AG04450 (cell line): ENCODE measurements at regions not wholly inside any gene's neighbourhood (a gene's known extent, or its start where the extent isn't known, plus 50 kb on each side); places are given as distances from the start of the nearest gene placed in this dataset.
"Not testable (repeated sequence)": the region's sequence is repeated elsewhere in the genome, so short reads cannot be mapped to it uniquely, and the experiment has no call there.

Experiments
- CTCF ChIA-PET: fragments of 300-600, 350-600 bp; formaldehyde crosslinking; extraction: SDS; loops from one replicate; lab custom pipeline; 2022; ENCODE audit warnings: antibody characterized with exemption, inconsistent platforms; lab: Charles Lee
- POLR2A ChIA-PET: fragments of 350-600 bp; formaldehyde crosslinking; extraction: SDS; loops from one replicate; lab custom pipeline; 2021; ENCODE audit warnings: antibody characterized with exemption, inconsistent platforms; lab: Yijun Ruan, JAX
- DNase-seq: peaks from one replicate; pipeline ENCODE4 v3.0.0-alpha.2; 2011; ENCODE audit warnings: low read depth, low spot score
- H3K27ac ChIP-seq: one replicate; pipeline ENCODE4 v1.5.1; 2012; ENCODE audit warnings: low read depth, low read length, control low read depth
- H3K27me3 ChIP-seq: one replicate; pipeline ENCODE4 v1.6.0; 2012; ENCODE audit warnings: low read length; ENCODE audit not compliant: control insufficient read depth, insufficient read depth
- H3K4me3 ChIP-seq: 2 replicates; pipeline ENCODE4 v1.5.1; 2011; ENCODE audit warnings: mild to moderate bottlenecking, low read depth, low read length, control low read depth
- H3K9me3 ChIP-seq: 2 replicates; pipeline ENCODE4 v1.5.1; 2012; ENCODE audit warnings: low read length; ENCODE audit not compliant: control insufficient read depth, insufficient read depth
- TF ChIP-seq, protein P1 (sequence below): IDR thresholded peaks from 2 replicates; pipeline ENCODE4 v1.5.1; 2011; ENCODE audit warnings: low read depth, low read length, control low read depth, inconsistent platforms

DNA sequence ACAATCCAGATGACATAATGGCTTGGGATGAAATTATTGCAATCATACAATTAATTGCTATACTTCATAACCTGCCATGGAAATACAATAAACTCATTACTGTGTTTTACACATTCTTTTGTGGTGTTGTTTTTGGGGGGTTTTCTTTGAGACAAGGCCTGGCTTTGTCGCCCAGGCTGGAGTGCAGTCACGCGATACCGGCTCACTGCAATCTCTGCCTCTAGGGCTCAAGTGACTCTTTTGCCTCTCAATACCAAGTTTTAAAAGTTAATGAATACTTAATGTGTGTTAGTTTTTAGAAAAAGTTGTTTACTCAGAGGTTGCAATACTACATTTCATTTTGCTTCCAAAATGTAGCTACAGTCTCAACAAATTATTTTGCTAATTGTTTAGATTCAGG, 598.4 kb downstream of the CHSY3 start:
- CTCF ChIA-PET: no interaction called here

DNA sequence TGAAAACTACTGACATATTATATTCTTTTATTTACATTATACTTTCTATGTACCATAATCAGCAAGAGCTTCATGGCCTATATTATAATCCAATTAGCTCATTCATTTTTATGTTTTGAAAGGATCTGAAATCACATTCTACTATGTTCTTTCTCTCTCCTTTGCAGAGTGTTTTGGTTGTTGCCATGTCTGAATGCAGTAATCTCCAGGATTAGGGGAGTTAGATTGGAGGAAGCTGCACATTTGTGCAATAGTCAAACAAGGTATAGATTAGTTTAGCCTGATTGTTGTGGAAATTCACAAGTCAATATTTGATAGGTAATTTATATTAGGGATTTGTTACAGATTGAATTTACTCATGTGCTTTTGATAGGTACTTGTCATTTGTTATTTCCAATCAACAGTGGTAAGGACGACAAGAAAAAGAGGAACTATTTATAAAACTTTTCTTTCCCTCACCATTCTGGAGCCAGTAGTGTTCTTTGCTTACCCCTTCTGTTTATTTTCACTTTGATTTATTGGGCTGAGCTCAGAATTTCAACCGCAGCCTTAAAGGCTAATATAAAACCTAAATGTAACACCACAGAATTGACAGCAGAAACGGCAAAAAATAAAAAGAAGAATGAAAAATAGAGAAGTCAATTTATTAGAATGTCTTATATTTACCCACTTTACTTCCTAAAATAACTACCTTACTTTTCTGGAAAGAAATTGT, 597.0 kb downstream of the CHSY3 start:
- Histone ChIP-seq H3K9me3 (peaks cover 3% of the 10 kb centered on the region; the same call in 1 of the 2 replicates), H3K27ac (no peak overlapping the region), H3K27me3 (no peaks in the 10 kb centered on the region), H3K4me3 (no peak overlapping the region)
- ChIA-PET POLR2A (no interaction called here), CTCF (no interaction called here)
- no peak for DNase-seq
- TF ChIP-seq, protein P1, sequence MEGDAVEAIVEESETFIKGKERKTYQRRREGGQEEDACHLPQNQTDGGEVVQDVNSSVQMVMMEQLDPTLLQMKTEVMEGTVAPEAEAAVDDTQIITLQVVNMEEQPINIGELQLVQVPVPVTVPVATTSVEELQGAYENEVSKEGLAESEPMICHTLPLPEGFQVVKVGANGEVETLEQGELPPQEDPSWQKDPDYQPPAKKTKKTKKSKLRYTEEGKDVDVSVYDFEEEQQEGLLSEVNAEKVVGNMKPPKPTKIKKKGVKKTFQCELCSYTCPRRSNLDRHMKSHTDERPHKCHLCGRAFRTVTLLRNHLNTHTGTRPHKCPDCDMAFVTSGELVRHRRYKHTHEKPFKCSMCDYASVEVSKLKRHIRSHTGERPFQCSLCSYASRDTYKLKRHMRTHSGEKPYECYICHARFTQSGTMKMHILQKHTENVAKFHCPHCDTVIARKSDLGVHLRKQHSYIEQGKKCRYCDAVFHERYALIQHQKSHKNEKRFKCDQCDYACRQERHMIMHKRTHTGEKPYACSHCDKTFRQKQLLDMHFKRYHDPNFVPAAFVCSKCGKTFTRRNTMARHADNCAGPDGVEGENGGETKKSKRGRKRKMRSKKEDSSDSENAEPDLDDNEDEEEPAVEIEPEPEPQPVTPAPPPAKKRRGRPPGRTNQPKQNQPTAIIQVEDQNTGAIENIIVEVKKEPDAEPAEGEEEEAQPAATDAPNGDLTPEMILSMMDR: no peak

More for the DNA sequence above, 598.4 kb downstream of the CHSY3 start:
- Histone ChIP-seq H3K4me3 (no peak overlapping the region), H3K27ac (no peak overlapping the region), H3K9me3 (peaks cover 3% of the 10 kb centered on the region; the same call in 1 of the 2 replicates), H3K27me3 (no peaks in the 10 kb centered on the region)
- DNase-seq: no peak
- TF ChIP-seq, protein P1: no peak
- POLR2A ChIA-PET: no interaction called here

DNA sequence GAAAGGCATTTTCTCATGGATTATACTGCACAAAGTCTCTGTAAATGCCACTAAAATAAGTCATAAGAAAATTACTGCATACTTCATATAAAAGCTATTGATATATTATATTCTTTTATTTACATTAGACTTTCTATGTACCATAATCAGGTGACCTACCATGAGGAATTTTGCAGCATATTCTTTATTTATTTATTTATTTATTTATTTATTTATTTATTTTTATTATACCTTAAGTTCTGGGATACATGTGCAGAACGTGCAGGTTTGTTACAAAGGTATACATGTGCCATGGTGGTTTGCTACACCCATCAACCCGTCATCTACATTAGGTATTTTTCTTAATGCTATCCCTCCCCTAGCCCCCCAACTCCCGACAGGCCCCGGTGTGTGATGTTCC, 596.2 kb downstream of the CHSY3 start:
- POLR2A ChIA-PET, H3K27ac ChIP-seq, H3K4me3 ChIP-seq, DNase-seq, H3K9me3 ChIP-seq, CTCF ChIA-PET, H3K27me3 ChIP-seq: not testable (repeated sequence)

DNA sequence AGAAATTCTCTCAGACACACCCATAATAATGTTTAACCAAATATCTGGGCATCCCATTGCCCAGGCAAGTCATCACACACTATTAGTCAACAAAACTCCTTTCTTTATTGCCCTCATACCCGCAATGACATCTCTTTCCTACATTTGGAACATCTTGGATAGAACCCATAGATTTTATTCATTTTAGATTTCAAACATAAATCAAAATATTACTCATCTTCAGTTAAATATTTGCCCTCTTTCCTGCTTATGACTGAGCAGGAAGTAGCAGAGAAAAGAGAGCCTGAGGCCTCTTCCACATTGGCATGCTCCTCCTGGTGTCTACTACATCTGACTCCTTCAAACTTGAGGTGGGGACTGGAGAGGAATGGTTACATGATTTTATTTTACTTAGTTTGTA, 592.0 kb downstream of the CHSY3 start:
- Histone ChIP-seq H3K4me3 (no peak overlapping the region), H3K27me3 (no peaks in the 10 kb centered on the region), H3K27ac (no peak overlapping the region), H3K9me3 (peaks cover 5% of the 10 kb centered on the region)
- DNase-seq: no peak
- ChIA-PET POLR2A (no interaction called here), CTCF (no interaction called here)
- TF ChIP-seq, protein P1: no peak

DNA sequence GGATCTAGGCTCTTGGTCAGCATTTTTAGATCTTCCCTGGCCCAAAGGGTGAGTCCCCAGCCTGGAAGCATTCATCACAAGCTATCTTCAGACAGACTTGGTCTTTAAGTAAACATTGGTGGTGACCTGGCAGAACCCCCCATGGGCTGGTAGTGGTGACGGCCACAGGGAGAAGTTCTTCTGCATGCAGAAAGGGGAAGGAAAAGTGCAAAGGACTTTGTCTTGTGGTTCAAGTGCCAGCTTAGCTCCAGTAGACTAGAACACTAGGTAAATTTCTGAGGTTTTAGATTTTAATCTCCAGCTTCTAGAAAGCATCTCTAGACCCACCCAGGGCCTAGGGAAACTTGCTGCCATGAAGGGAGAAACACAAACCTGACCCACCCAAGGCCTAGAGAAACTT, 584.0 kb downstream of the CHSY3 start:
- Histone ChIP-seq H3K9me3 (peaks cover 14% of the 10 kb centered on the region), H3K4me3 (no peak overlapping the region), H3K27me3 (no peaks in the 10 kb centered on the region), H3K27ac (no peak overlapping the region)
- CTCF ChIA-PET: no interaction called here
- no peak for DNase-seq
- TF ChIP-seq, protein P1: no peak
- POLR2A ChIA-PET: no interaction called here
